ENCODE measurements at regions not wholly inside any gene's neighbourhood (a gene's known extent, or its start where the extent isn't known, plus 50 kb on each side); places are given as distances from the start of the nearest gene placed in this dataset.
A peak's percentile ranks its signal among the peaks of the same experiment; 100 is the strongest.

DNA sequence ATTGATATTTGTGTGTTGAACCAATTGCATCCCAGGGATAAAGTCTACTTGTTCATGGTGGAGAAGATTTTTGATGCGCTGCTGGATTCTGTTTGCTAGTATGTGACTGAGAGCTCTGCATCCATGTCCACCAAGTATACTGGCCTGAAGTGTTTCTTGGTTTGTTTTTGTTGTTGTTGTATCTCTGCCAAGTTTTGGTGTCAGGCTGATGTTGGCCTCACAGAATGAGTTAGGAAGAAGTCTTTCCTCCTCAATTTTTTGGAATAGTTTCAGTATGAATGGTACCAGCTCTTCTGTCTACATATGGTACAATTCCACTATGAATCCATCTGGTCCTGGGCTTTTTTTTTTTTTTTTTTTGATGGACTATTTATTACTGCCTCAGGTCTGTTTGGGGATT, 50.9 kb upstream of the OSTN start:
- H4K20me1 ChIP-seq (ENCODE audit: control insufficient read depth, insufficient read depth, low read length, poor library complexity, severe bottlenecking), result no peaks in the 10 kb centered on the region
- POLR2A ChIA-PET, result no interaction called here
- H3K9ac ChIP-seq (ENCODE audit: low read length), result no peak overlapping the region
- Mint-ChIP-seq H3K4me1 (peaks cover 38% of the 10 kb centered on the region), H3K4me3 (no peak overlapping the region), H3K27ac (no peak overlapping the region), H3K9me3 (ENCODE audit: insufficient read depth) (peaks cover 5% of the 10 kb centered on the region), H3K27me3 (no peaks in the 10 kb centered on the region)
- H3K9me3 ChIP-seq (ENCODE audit: control extremely low read depth in 1 of 3, control insufficient read depth in 2 of 3, insufficient read depth in 1 of 3, low read length in 2 of 3), result peaks cover 0 to 4% (median 0%) of the 10 kb centered on the region in 3 donors
- intact Hi-C loops (cut with micrococcal nuclease), result no loop called here
- DNase-seq (no peak), ATAC-seq (ENCODE audit: low read depth) (no peak)
- H3K36me3 ChIP-seq (replicated peaks in 1 of 2; ENCODE audit: control extremely low read depth in 1 of 2, control insufficient read depth in 1 of 2, extremely low read depth in 1 of 2, insufficient read depth in 2 of 2, low read length in 1 of 2), result no peaks in the 10 kb centered on the region
- no peaks in the 10 kb centered on the region for H3K27me3 ChIP-seq (replicated peaks in 1 of 4; ENCODE audit: control extremely low read depth in 1 of 4, control insufficient read depth in 3 of 4, insufficient read depth in 4 of 4, low read length in 3 of 4)
- peaks cover 13 to 14% of the 10 kb centered on the region in 2 donors for H3K4me1 ChIP-seq (ENCODE audit: control insufficient read depth in 2 of 2, insufficient read depth in 2 of 2, low read length in 2 of 2)
- no peaks in the 10 kb centered on the region for H3K79me2 ChIP-seq (ENCODE audit: control insufficient read depth, insufficient read depth, low read length)
- WGBS (ENCODE audit: insufficient coverage), result no CpG with 5 or more reads among the region's 1 CpG
- H3K4me3 ChIP-seq (ENCODE audit: control extremely low read depth in 1 of 5, extremely low read depth in 1 of 5, insufficient read depth in 1 of 5, low read depth in 2 of 5, low read length in 4 of 5), result no peak overlapping the region
- H3K4me2 ChIP-seq (replicated peaks; ENCODE audit: low read depth, low read length, poor library complexity, severe bottlenecking), result no peak overlapping the region
- no peak overlapping the region for H3K27ac ChIP-seq (ENCODE audit: low read length in 2 of 2)
- CTCF ChIA-PET, result interaction anchor here (0.7 kb wide), 1 partner anchor 544 kb away, joined by 4 read pairs; no protein-coding TSS in a partner anchor
- no peak overlapping the region for H2AFZ ChIP-seq (ENCODE audit: insufficient read depth, low read depth, low read length, poor library complexity, severe bottlenecking)
- no peak for TF ChIP-seq EZH2 (IDR thresholded peaks at IDR 0.05; ENCODE audit: borderline replicate concordance, insufficient read depth, low read depth, low read length, poor library complexity, severe bottlenecking)
- TF ChIP-seq, protein P1, sequence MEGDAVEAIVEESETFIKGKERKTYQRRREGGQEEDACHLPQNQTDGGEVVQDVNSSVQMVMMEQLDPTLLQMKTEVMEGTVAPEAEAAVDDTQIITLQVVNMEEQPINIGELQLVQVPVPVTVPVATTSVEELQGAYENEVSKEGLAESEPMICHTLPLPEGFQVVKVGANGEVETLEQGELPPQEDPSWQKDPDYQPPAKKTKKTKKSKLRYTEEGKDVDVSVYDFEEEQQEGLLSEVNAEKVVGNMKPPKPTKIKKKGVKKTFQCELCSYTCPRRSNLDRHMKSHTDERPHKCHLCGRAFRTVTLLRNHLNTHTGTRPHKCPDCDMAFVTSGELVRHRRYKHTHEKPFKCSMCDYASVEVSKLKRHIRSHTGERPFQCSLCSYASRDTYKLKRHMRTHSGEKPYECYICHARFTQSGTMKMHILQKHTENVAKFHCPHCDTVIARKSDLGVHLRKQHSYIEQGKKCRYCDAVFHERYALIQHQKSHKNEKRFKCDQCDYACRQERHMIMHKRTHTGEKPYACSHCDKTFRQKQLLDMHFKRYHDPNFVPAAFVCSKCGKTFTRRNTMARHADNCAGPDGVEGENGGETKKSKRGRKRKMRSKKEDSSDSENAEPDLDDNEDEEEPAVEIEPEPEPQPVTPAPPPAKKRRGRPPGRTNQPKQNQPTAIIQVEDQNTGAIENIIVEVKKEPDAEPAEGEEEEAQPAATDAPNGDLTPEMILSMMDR (IDR thresholded peaks at IDR 0.05), result no peak

DNA sequence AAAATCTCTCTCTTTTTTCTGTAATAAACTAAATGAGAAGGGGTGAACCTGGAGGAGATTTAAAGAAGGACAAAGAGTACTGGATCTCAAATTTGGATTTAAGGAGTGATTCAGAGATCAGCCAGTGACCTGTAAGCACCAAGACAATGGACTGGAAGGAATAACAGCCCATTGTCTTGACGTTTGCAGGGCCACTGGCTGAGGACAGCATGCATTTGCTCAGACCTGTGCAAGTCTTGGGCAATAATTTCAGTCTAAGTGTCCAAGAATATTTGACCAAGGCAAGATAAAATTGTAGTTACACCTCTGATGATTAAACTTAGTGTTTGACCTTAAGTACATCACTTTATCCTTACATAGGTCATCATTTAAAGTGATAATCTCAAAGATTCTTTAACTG, 55.8 kb upstream of the OSTN start:
- TF ChIP-seq, protein P1 (IDR thresholded peaks at IDR 0.05), result no peak
- no peak for TF ChIP-seq EZH2 (IDR thresholded peaks at IDR 0.05; ENCODE audit: borderline replicate concordance, insufficient read depth, low read depth, low read length, poor library complexity, severe bottlenecking)
- H2AFZ ChIP-seq (ENCODE audit: insufficient read depth, low read depth, low read length, poor library complexity, severe bottlenecking), result peak overlapping the region; percentile 13
- no peaks in the 10 kb centered on the region for H3K79me2 ChIP-seq (ENCODE audit: control insufficient read depth, insufficient read depth, low read length)
- no peak overlapping the region for H3K4me2 ChIP-seq (replicated peaks; ENCODE audit: low read depth, low read length, poor library complexity, severe bottlenecking)
- H3K4me3 ChIP-seq (ENCODE audit: control extremely low read depth in 1 of 5, extremely low read depth in 1 of 5, insufficient read depth in 1 of 5, low read depth in 2 of 5, low read length in 4 of 5), result no peak overlapping the region
- 85% methylated on average over 1 of the region's 1 CpG for WGBS (ENCODE audit: insufficient coverage)
- no peak overlapping the region for H3K27ac Mint-ChIP-seq
- H3K4me1 ChIP-seq (ENCODE audit: control insufficient read depth in 2 of 2, insufficient read depth in 2 of 2, low read length in 2 of 2), result peaks cover 27 to 30% of the 10 kb centered on the region in 2 donors
- no peaks in the 10 kb centered on the region for H3K27me3 Mint-ChIP-seq
- ChIA-PET CTCF (no interaction called here), POLR2A (no interaction called here)
- H4K20me1 ChIP-seq (ENCODE audit: control insufficient read depth, insufficient read depth, low read length, poor library complexity, severe bottlenecking), result no peaks in the 10 kb centered on the region
- no peaks in the 10 kb centered on the region for H3K36me3 ChIP-seq (replicated peaks in 1 of 2; ENCODE audit: control extremely low read depth in 1 of 2, control insufficient read depth in 1 of 2, extremely low read depth in 1 of 2, insufficient read depth in 2 of 2, low read length in 1 of 2)
- H3K4me1 Mint-ChIP-seq, result peaks cover 61% of the 10 kb centered on the region
- ATAC-seq (ENCODE audit: low read depth), result no peak
- H3K9me3 ChIP-seq (ENCODE audit: control extremely low read depth in 1 of 3, control insufficient read depth in 2 of 3, insufficient read depth in 1 of 3, low read length in 2 of 3), result no peaks in the 10 kb centered on the region
- no peak overlapping the region for H3K27ac ChIP-seq (ENCODE audit: low read length in 2 of 2)
- no peak overlapping the region for H3K9ac ChIP-seq (ENCODE audit: low read length)
- intact Hi-C loops (cut with micrococcal nuclease), result no loop called here
- no peak for DNase-seq
- H3K9me3 Mint-ChIP-seq (ENCODE audit: insufficient read depth), result peaks cover 5% of the 10 kb centered on the region
- H3K4me3 Mint-ChIP-seq, result no peak overlapping the region
- no peaks in the 10 kb centered on the region for H3K27me3 ChIP-seq (replicated peaks in 1 of 4; ENCODE audit: control extremely low read depth in 1 of 4, control insufficient read depth in 3 of 4, insufficient read depth in 4 of 4, low read length in 3 of 4)

Measured in B cell (primary cell).